Endothelial cell (in vitro differentiated cells): ENCODE measurements at regions not wholly inside any gene's neighbourhood (a gene's known extent, or its start where the extent isn't known, plus 50 kb on each side); places are given as distances from the start of the nearest gene placed in this dataset.

Source experiments
- DNase-seq: peaks from one replicate; pipeline ENCODE4 v3.0.0; 2021; ENCODE audit warnings: low spot score
- H3K27ac Mint-ChIP-seq: one replicate; pipeline ENCODE4 v1.8.0; 2021; ENCODE audit warnings: mixed read lengths, inconsistent platforms; ENCODE audit not compliant: unreplicated experiment
- H3K27me3 Mint-ChIP-seq: one replicate; pipeline ENCODE4 v1.8.0; 2021; ENCODE audit warnings: mild to moderate bottlenecking, moderate library complexity, mixed read lengths, inconsistent platforms; ENCODE audit not compliant: unreplicated experiment
- H3K36me3 Mint-ChIP-seq: one replicate; pipeline ENCODE4 v1.8.0; 2021; ENCODE audit warnings: mild to moderate bottlenecking, low read depth, mixed read lengths, inconsistent platforms; ENCODE audit not compliant: unreplicated experiment
- H3K4me1 Mint-ChIP-seq: one replicate; pipeline ENCODE4 v1.8.0; 2021; ENCODE audit warnings: mild to moderate bottlenecking, mixed read lengths, inconsistent platforms; ENCODE audit not compliant: unreplicated experiment
- H3K4me3 Mint-ChIP-seq: one replicate; pipeline ENCODE4 v1.8.0; 2021; ENCODE audit warnings: mild to moderate bottlenecking, mixed read lengths, inconsistent platforms; ENCODE audit not compliant: unreplicated experiment
- H3K9me3 Mint-ChIP-seq: one replicate; pipeline ENCODE4 v1.8.0; 2021; ENCODE audit warnings: mixed read lengths, inconsistent platforms; ENCODE audit not compliant: unreplicated experiment
- CTCF ChIP-seq: fragments of 200-600 bp; sonication (generic); IDR thresholded peaks from one replicate; pipeline ENCODE4 v1.5.0; 2021; ENCODE audit warnings: antibody characterized with exemption; ENCODE audit not compliant: unreplicated experiment

- H3K27ac Mint-ChIP-seq = no peak overlapping the region
- TF ChIP-seq CTCF = no peak
These were observed 92.1 kb upstream of the SLC44A3 start for GRCh38 chr1:94727846-94728715.

GRCh38 chr1:94726981-94727685 lies 93.0 kb upstream of the SLC44A3 start:
- H3K27me3 Mint-ChIP-seq = peaks cover 4% of the 10 kb centered on the region
- TF ChIP-seq CTCF = no peak
- no peak overlapping the region for H3K27ac Mint-ChIP-seq
- no peaks in the 10 kb centered on the region for H3K9me3 Mint-ChIP-seq
- DNase-seq = no peak
- H3K4me1 Mint-ChIP-seq = no peaks in the 10 kb centered on the region
- no peaks in the 10 kb centered on the region for H3K36me3 Mint-ChIP-seq
- H3K4me3 Mint-ChIP-seq = no peak overlapping the region

More at GRCh38 chr1:94727846-94728715, 92.1 kb upstream of the SLC44A3 start:
- Mint-ChIP-seq H3K27me3 (peaks cover 5% of the 10 kb centered on the region), H3K4me3 (no peak overlapping the region), H3K36me3 (no peaks in the 10 kb centered on the region), H3K4me1 (no peaks in the 10 kb centered on the region), H3K9me3 (no peaks in the 10 kb centered on the region)
- no peak for DNase-seq

GRCh38 chr1:94725566-94725965 lies 94.6 kb upstream of the SLC44A3 start:
- Mint-ChIP-seq H3K27me3 (peaks cover 4% of the 10 kb centered on the region), H3K36me3 (no peaks in the 10 kb centered on the region), H3K4me3 (no peak overlapping the region), H3K27ac (no peak overlapping the region), H3K4me1 (peaks cover 2% of the 10 kb centered on the region), H3K9me3 (no peaks in the 10 kb centered on the region)
- TF ChIP-seq CTCF = no peak
- DNase-seq = no peak

- H3K4me1 Mint-ChIP-seq = peaks cover 2% of the 10 kb centered on the region
- H3K9me3 Mint-ChIP-seq = no peaks in the 10 kb centered on the region
- no peaks in the 10 kb centered on the region for H3K36me3 Mint-ChIP-seq
- H3K4me3 Mint-ChIP-seq = no peak overlapping the region
- peaks cover 7% of the 10 kb centered on the region for H3K27me3 Mint-ChIP-seq
- no peak overlapping the region for H3K27ac Mint-ChIP-seq
- DNase-seq = no peak
- TF ChIP-seq CTCF = no peak
These were observed 96.3 kb upstream of the SLC44A3 start for GRCh38 chr1:94723894-94724293.

- H3K36me3 Mint-ChIP-seq = no peaks in the 10 kb centered on the region
- no peak overlapping the region for H3K4me3 Mint-ChIP-seq
- H3K27ac Mint-ChIP-seq = no peak overlapping the region
- H3K4me1 Mint-ChIP-seq = peaks cover 2% of the 10 kb centered on the region
- H3K27me3 Mint-ChIP-seq = peaks cover 7% of the 10 kb centered on the region
- no peak for TF ChIP-seq CTCF
- no peaks in the 10 kb centered on the region for H3K9me3 Mint-ChIP-seq
- DNase-seq = no peak
These were observed 96.7 kb upstream of the SLC44A3 start for GRCh38 chr1:94723463-94723862.
